H1 (cell line): ENCODE measurements at regions not wholly inside any gene's neighbourhood (a gene's known extent, or its start where the extent isn't known, plus 50 kb on each side); places are given as distances from the start of the nearest gene placed in this dataset.

Experiments
- POLR2A ChIP-seq, 2 experiments: IDR thresholded peaks; 1 replicate in 1 of 2; 2 replicates in 1 of 2; pipeline ENCODE4 v1.6.1; 2011; ENCODE audit warnings: low read depth in 2 of 2, low read length in 2 of 2, mild to moderate bottlenecking in 2 of 2; ENCODE audit errors: control extremely low read depth in 1 of 2
- RAD21 ChIP-seq, 2 experiments: IDR thresholded peaks in 1 of 2; conservative IDR thresholded peaks in 1 of 2; 2 replicates each; pipeline ENCODE4 v1.6.1; 2011; ENCODE audit warnings: low read depth in 2 of 2, low read length in 2 of 2, improper control_type of control experiment in 1 of 2, inconsistent platforms in 1 of 2, mild to moderate bottlenecking in 1 of 2, moderate library complexity in 1 of 2
- TCF12 ChIP-seq: IDR thresholded peaks from 2 replicates; pipeline ENCODE4 v1.6.1; 2011; ENCODE audit warnings: low read depth, mild to moderate bottlenecking, low read length

GRCh38 chr3:148021381-148021780, 612.2 kb downstream of the ZIC1 start:
- TF ChIP-seq POLR2A (IDR thresholded peaks at IDR 0.05; ENCODE audit: control extremely low read depth in 1 of 2, low read depth in 2 of 2, low read length in 2 of 2) = no peak
- no peak for TF ChIP-seq TCF12
- TF ChIP-seq RAD21 (IDR thresholded peaks at IDR 0.05 in 1 of 2, conservative IDR thresholded peaks at IDR 0.05 in 1 of 2; ENCODE audit: low read depth in 2 of 2, low read length in 2 of 2) = no peak
